GM19193 (cell line): ENCODE measurements at regions not wholly inside any gene's neighbourhood (a gene's known extent, or its start where the extent isn't known, plus 50 kb on each side); places are given as distances from the start of the nearest gene placed in this dataset.

Experiments
- POLR2A ChIP-seq: IDR thresholded peaks from 4 replicates; pipeline ENCODE4 v1.6.1; 2011; ENCODE audit not compliant: insufficient read depth, insufficient read length; ENCODE audit errors: extremely low read depth

DNA sequence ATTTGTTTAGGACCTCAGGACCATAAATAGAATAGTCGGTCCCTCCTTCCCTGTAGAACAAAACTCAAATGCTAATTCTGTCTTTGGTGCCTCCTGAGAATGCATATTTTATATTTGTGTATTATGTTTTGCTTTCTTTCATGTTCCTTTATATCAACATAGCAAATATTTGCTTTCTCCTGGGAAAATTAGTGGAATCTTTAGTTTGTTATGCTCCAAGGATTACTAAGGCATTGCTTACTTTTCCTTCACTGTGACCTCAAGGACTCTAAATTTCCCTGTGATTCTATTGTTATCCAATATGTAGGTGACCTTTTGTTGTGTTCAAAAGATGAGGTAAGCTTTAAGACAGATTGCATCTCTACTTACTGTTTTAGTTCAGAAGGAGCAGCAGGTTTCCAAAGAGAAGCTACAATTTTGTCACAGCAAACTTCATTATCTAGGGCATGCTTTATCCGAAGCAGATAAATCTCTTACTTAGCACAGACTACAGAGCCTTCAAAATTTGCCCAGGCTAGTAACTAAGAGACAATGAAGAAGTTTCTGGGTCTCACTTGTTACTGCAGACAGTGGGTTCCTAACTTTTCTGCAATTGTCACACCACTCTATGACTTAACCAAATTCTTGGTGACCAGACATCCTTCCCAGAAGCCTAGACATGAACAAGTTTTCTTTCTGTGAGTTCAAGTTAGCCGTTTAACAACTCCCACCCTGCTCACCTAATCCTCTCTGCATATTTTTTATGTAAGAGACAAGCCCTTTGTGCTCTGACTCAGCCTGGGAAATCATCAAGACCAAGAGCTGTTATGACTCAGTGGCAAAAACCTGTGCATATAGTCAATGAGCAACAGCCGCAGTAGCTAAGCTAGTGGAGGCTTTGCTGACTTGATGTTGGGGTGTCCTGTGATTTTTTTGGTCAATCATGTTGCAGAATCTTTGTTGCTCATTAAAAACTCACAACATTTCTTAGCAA, 378.8 kb downstream of the QKI start:
- no peak for TF ChIP-seq POLR2A

DNA sequence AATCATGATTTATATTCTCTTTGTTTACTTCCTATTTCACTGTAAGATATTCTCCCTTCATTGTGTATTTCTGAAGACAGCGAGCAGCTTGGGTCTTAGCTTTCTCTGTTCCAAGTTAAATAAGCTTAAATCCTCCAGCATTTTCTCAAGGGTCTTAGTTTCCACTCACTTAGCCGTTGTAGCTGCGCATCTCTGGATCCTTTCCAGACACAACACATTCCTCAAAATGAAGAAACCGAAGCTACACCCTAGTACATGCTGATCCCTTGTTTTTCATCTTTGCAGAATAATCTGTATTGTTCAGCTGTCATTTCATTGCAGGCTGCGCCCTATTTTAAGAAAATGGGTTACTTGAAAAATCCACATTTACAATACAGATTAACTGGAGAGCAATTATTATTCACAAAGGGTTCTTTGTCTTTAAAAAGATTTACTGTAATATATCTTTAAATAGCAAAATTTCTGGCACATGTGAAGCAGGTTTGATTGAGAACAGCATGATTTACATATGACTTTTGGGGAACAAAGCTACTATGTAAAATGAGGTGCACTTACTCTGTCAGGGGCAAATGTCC, 375.8 kb downstream of the QKI start:
- TF ChIP-seq POLR2A: no peak

DNA sequence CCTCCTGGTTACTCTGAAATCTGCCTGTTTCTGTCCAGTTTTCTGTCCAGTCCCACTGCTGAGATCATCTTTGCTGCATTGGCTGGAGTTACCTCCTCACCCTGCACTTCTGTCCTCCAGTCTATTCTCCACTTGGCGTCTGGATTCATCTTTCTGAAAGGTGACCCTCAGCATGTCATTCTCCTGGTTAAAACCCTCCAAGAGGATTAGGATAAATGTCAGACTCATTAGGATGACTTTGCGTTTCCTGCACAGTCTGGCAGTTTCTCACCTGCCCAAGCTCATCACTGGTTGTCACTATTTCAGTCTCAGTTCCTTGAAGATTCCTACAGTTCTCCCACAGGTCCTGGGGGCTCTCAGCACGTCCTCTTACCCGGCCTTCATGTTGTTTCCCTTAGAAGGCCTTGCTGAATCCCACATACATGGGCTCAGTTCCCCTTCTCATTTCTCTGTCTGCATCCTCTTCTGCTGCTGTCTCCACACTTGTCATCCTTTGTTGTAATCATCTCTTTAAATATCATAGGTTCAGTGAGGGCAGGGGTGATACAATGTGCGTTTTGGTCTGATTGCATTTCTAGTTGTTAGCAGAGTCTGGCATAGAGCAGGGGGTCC, 374.8 kb downstream of the QKI start:
- no peak for TF ChIP-seq POLR2A

DNA sequence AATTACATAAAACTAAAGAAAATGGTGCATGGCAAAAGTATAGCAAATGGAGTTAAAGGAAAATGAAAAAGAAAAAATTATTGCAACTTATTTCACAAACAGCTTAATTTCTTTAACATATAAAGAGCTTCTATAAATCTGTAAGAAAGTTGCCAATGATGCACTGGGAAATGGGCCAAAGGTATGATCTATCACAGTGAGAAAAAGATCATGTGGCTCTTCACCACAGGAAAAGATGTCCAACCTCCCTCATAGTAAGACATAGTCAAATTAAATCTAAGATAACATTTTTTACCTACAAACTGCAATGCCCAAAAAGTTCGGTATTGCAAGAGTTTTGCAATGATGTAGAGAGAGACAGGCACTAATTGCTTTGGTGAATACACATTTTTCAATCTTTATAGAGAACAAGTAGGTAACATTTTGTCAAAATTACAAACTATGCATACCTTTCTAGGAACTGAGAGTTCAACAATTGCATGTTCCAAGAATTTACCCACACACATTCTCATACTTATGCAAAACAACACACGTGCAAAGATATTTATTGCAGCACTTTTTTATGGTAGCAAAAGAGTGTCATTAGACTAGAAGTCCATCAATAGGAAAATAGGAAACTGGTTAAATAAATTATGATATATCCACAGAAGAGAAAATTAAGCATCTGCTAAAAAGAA, 372.6 kb downstream of the QKI start:
- no peak for TF ChIP-seq POLR2A

DNA sequence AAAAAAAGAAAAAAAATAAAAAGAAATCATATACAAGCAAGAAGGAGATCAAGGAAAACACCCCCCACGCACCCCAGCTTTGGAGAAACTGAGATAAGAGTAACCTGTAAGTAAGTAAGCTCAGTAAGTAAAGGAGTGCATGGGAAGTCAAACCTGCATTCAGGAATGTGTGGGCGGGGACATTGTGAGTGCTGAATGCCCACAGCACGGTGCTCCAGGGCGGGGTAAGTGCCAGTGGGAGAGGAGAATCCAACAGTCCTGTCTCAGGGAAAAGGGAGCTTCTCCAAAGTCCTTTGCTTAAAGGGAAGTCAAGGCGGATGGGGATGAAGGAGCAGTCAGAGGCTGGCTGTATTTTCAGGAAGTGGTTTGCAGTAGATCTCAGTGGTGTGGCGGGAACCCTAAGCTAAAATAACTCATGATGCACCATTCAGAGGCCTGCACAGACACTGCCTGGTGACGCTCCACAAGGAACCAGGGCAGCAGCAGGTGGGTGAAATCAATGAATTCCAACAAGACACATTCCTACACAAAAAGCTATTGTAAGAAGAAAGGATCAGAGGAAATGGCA, 368.0 kb downstream of the QKI start:
- no peak for TF ChIP-seq POLR2A

DNA sequence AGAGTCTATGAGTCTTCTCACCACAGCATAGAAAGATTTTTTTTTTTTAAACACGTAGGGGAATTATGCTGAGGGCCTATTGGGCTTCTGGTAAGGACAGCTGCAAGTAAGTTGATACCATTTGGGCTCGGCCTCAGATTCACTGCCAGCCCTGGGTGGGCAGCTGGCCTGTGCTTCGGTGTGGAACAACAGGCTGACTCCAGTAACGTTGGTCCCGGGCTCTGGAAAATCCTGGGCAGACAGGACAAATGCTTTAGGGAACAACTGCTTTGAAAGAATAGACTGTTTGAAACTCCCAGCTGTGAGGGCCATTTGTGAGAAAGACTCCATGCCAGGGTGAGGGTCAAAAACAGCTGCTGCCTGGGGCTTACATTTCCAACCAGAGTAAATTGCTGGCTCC, 366.5 kb downstream of the QKI start:
- no peak for TF ChIP-seq POLR2A

DNA sequence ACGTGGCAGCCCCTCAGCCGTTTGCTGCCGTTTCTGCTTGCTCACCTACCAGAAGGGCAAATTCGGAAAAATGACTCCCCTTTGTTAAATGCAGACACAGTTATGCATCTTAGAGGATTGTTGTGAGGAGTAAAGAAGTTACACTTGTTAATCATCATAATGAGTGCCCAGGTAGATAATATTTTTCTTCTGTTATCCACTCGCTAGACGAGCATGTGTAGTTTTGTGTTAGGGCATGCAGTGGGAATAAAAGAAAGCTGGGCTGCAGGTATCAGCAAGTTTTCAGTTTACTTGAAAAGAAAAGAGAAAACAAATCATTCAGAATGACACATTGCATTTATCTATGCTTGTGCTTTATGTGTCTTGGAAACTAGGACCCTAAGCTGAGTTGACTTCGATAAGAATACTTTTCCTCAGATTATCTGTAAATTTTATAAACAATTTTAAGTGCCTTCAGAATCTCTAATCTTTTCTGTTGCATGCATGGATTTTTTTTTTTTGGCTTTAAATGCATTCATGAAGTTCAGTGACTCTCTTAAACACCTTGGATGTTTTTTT, 365.3 kb downstream of the QKI start:
- TF ChIP-seq POLR2A: no peak

DNA sequence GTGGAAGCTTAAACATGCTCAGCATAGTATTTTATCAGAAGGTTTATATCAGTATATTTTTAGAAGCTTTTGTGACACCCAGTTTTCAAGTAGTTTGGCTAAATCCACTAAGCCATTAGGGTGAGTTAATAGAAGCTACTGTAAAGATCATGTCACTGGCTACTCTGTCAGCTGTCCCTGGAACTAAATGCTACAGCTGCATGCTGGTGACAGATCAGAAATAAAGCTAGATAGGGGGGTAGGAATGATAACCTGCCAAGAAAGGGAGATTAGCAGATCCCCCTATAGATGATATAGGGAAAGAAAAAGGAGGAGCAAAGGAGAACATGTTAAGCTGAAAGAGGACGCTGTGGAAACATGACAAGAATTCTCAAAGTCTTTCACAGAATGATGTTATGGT, 363.2 kb downstream of the QKI start:
- no peak for TF ChIP-seq POLR2A

DNA sequence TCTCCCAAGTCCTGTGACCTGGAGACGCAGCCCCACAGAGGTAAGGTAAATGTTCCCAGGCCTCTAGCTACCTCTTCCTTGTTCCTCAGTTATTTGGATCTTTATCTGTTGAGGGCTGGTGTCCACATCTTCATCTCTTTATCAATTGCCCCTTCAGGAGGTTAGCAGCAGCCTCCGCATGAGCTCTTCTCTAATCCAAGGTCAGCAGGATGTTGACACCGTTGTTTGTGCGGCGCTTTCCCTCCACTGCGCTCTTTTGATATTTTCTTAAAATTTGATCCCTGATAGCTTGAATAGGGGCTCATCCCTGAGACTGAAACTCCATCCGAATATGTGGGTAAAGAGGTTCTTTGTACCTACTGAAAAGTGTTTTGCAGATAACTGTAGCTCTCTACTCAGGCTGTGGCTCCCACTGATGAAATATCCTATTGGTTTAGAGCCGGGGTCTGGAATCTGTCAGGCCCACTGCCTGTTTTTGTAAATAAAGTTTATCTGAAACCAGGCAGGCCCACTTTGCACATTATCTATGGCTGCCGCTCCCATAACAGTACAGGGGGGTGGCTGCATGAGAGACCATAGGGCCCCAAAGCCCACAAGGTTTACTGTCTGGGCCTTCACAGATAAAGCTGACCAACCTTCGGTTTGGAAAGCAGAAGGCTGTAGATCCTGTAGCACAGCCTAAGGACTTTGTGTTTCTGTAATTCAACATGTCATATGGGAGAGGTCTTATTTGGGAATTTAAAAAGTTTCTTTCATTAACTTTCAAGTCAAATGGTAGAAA, 362.6 kb downstream of the QKI start:
- TF ChIP-seq POLR2A: no peak

DNA sequence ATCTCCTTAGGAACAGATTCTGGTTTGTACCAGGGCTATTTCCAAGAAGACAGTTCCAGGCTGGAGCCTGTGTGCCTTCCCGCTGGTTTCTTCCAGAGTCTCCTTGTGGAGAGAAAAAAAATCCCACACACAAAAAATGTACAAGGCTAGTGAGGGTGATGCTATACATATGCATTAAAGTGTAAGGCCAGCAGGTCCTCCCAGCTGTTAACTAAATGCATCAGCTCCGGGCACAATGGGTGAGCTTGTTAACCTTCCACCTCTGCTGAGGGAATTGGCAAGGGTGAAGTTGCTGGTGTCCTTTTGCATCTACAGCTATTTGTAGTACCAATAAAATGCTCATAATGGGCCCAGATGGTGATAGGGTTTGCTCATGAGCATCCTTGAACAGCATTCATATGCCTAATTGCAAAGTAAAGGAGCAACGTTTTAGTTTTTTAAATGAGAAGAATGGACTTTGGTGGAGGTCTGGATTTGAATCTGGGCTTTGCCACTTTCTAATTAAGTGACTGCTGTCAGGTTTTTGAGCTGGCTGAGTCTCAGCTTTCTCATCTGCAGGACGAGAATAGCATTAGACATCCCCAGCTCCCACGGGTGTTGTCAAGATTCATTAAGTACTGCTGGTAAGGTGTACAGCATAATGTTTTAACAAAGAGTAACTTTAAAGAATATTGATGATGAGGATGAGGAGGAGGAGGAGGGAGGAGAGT, 361.8 kb downstream of the QKI start:
- no peak for TF ChIP-seq POLR2A

DNA sequence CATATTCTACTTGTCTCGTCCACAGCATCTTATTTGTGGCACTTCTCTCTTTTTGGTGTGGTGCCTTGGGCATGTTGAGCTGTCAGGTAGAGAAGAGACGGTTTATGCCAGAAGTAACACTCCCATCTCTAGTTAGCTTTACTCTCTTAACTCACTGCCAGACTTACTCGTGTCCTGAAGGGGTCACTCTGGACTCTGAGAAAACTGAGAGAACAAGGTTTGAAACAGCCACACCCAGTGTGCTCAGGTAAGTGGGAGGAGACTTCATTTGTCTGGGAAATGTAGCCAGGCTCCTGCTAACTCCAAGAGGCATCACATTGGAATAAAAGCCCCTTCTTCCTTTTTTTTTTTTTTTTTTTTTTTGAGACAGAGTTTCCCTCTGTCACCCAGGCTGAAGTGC, 360.8 kb downstream of the QKI start:
- TF ChIP-seq POLR2A: no peak

DNA sequence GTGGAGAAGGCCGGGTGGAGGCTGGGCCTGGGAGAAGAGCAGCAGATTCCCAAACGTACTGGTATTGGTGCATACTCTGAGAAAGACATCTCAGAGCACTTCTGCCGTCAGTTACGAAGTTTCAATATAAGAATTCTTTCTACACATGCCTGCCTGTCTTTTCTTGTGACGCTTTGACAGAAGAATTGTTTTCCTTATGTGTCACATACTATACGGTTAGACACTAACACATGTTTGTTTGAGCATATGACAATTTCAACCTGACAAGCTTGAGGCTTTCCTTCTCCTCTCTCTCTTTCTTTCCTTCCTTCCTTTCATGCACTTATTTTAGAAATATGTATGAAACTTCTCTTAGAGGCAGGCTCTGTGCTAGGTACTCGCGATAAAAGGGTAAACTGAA, 360.0 kb downstream of the QKI start:
- no peak for TF ChIP-seq POLR2A

DNA sequence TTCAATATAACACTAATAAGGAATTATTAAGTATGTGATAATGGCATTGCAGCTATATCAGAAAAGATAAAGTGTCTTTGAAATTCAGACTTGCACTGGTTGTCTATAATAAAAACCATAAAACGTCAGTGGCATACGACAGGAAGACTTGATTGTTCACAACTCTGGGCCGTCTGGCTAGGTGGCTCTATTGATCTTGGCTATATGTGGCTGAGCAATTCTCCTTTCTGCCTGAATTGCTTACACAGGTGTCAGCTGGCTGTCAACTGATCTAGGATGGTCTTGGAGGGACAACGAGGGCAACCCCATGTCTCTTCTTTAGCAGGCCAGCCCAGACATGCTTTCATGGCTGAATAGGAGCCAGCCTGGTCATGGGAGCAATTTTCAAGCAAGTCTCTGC, 359.1 kb downstream of the QKI start:
- TF ChIP-seq POLR2A: no peak
